ENCODE measurements at regions not wholly inside any gene's neighbourhood (a gene's known extent, or its start where the extent isn't known, plus 50 kb on each side); places are given as distances from the start of the nearest gene placed in this dataset.

- TF ChIP-seq EZH2 (IDR thresholded peaks at IDR 0.05; ENCODE audit: insufficient read depth, poor library complexity, severe bottlenecking) = no peak
- TF ChIP-seq EZH2phosphoT487 (IDR thresholded peaks at IDR 0.05; ENCODE audit: insufficient read depth, low read depth) = no peak
Measured at GRCh38 chr5:43981556-43981955, 378.6 kb downstream of the NNT start.
